Transverse colon (tissue), 3 donors: ENCODE measurements at regions not wholly inside any gene's neighbourhood (a gene's known extent, or its start where the extent isn't known, plus 50 kb on each side); places are given as distances from the start of the nearest gene placed in this dataset.

Experiments
- CTCF ChIP-seq, 5 experiments: fragments of 200-600 bp in 3 of 5; fragments of 450-650 bp in 2 of 5; sonication (generic) in 3 of 5; IDR thresholded peaks; 1 replicate in 2 of 5; 2 replicates in 3 of 5; pipeline ENCODE4 v1.5.1; 2016 to 2017; ENCODE audit warnings: antibody characterized with exemption in 5 of 5, inconsistent platforms in 3 of 5, mild to moderate bottlenecking in 2 of 5, moderate library complexity in 1 of 5
- EP300 ChIP-seq: sonication (generic); formaldehyde crosslinking; IDR thresholded peaks from one replicate; pipeline ENCODE4 v1.6.1; 2017; ENCODE audit warnings: antibody characterized with exemption, low read depth
- POLR2A ChIP-seq: fragments of 450-650 bp; IDR thresholded peaks from one replicate; pipeline ENCODE4 v1.6.1; 2016; ENCODE audit warnings: antibody characterized with exemption, mild to moderate bottlenecking, moderate library complexity

- TF ChIP-seq EP300 (no peak), POLR2A (no peak), CTCF (IDR thresholded peaks at IDR 0.05) (no peak)
Observed at GRCh38 chr6:130696806-130697205, 130.4 kb upstream of the SMLR1 start.
